Inflammatory macrophage treated with lipopolysaccharide for 1 hour (primary cell): ENCODE measurements at regions not wholly inside any gene's neighbourhood (a gene's known extent, or its start where the extent isn't known, plus 50 kb on each side); places are given as distances from the start of the nearest gene placed in this dataset.

ENCODE experiments used
- DNase-seq, 2 donors: peaks; one replicate each; pipeline ENCODE4 v3.0.0-alpha.2; 2020 to 2022

GRCh38 chr3:116939091-116939490 is 229.5 kb downstream of the TUSC7 start:
- DNase-seq: no peak

DNA sequence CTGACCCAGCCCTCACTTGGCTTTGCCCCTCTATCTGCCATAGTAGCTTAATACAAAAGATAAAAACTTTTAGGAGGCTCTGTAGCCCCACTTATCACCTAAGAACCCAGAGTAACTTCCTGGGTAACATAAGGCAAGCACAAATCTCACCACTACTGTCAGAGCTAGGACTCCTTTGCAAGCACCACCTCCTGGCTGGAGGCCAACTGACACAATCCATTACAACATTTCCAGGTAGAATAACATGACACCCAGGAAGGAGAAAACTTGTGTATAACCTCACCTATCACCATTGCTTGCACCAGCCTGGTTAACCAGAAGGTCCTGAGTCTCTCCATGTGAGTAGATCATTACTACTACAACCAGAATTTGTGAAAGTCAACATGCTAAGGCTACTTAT is 230.0 kb downstream of the TUSC7 start:
- no peak for DNase-seq

GRCh38 chr3:116940719-116941118 is 231.1 kb downstream of the TUSC7 start:
- DNase-seq: no peak

- DNase-seq: no peak
Observed at GRCh38 chr3:116946376-116946775, 236.8 kb downstream of the TUSC7 start.

DNA sequence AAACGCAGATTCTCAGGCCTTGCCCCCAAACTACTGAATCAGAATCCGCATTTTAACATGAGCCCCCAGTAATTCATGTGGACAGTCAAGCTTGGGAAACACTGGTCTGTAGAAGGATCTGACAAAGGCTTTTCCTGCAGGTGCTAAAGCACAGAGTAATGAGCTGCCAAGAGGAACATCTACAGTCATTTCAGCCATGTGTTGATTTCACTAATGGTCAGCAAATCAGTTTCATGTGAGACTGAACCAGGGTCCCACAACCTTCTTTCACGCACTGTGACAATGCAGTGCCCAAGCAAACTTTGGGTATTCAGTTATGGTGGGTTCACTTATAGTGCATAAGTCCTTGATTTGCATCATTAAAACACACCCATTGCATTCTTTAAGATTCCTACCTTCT is 237.6 kb downstream of the TUSC7 start:
- DNase-seq: no peak

DNA sequence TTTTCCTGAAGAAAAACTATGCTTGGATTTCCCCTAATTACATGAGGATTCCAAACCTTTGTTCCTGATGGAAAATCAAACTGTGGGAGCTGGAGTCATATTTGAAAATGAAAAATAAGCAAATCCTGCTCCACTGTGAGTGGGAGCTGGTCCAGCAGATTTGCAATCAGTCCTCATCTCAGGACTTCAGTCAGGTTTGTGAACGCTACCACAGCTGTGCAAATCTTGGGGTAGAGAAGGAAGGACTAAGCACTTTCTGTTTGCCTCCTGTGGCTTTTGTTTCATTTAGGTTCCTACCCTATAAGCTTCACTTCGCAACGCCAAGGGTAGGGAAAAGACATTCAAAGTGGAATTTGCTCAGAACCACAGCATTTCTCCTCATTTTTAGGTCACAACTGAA is 238.2 kb downstream of the TUSC7 start:
- DNase-seq: no peak

GRCh38 chr3:116950301-116951055 is 240.9 kb downstream of the TUSC7 start:
- DNase-seq: no peak

DNA sequence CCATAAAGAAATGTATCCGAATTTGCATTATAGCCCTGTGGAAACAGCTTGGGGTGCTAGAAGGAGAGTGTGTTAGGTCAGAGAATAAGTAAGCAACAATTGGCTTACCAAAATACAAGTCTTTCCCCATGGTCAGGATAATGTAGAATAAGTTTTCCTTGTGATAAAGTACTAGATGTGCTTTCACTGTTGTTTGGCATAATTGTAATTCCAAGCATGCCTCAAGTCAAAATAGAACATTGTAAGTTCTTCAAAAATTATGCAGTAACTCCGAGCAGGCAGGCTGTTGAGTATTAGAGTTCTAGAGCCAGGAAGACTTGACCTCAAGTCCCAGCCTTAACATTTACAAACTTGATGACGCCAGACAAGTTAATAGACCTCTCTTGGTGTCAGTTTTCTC is 242.0 kb downstream of the TUSC7 start:
- DNase-seq: no peak

DNA sequence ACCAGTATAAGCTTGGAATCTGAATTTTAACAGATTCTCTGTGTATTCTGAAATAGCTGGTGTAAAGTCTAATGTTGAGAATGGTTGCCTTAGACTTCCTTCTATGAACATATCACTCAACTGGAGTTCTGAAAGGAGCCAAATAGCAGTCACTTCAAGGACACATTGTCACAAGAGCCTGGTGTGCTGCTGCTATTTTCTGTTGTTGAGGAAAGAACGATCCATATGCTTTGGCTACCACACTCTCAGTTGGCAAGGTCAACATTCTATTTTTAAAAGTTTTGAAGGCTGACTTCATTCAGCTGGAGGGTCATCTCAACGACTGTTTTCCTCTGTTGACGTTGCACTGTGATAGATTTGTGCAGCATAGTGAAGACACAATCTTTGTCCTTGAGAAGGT is 248.7 kb downstream of the TUSC7 start:
- DNase-seq: no peak

GRCh38 chr3:116961106-116961505 is 251.5 kb downstream of the TUSC7 start:
- no peak for DNase-seq

GRCh38 chr3:116963802-116964201 is 254.2 kb downstream of the TUSC7 start:
- DNase-seq: no peak

GRCh38 chr3:116966649-116967048 is 257.1 kb downstream of the TUSC7 start:
- no peak for DNase-seq

- no peak for DNase-seq
Observed at GRCh38 chr3:116969135-116969534, 259.6 kb downstream of the TUSC7 start.

DNA sequence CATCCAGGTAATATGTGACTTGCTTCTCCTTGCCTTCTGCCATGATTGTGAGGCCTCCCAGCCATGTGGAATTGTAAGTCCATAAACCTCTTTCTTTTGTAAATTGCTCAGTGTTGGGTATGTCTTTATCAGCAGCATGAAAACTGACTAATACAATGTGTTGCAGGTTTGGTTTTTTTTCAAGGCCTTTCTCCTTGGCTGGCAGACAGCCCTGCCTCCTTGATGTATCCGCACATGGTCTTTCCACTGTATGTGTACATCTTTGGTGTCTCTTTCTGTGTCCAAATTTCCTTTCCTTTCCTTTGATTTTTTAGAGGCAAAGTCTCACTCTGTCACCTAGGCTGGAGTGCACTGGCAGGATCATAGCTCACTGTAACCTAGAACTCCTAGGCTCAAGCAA is 260.1 kb downstream of the TUSC7 start:
- no peak for DNase-seq

DNA sequence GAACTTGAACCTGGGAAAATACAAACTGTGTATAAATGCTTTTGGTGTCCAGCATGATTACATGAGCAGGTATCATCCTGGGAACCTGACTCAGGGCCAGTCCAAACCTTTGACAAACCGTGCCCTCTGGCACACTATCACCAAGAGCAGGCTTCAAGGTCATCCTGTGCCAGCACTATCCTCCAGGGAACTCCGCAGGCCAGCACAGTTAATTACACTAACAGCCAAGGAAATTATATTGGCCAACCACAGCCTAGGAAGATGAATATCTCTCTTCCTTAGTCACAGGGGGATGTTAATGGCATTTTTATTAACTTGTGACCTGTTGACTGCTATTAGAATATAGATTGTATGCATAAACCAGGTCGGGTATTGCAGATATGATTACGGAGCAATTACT is 262.0 kb downstream of the TUSC7 start:
- DNase-seq: no peak

- DNase-seq: no peak
Observed at GRCh38 chr3:116974702-116975101, 265.1 kb downstream of the TUSC7 start.

DNA sequence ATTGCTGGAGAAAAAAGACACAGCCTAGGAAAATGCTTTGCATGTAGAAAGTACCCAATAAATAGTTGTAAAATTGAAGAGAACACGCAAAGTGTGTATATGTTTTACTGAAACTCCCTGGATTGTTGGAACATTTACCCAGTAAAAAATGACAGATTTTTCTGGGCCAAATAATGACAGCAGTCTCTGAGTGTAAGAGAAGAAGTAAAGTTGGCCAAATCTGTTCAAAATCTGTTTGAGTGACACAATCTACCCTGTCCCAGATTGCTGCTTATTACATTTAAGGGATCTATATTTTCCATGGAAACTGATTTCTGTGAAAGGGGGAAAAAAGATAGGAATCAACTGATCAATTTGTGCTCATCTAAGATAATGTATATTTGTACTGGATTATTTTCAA is 267.9 kb downstream of the TUSC7 start:
- no peak for DNase-seq

- no peak for DNase-seq
Observed at GRCh38 chr3:116980099-116980498, 270.5 kb downstream of the TUSC7 start.

GRCh38 chr3:116981089-116981488 is 271.5 kb downstream of the TUSC7 start:
- no peak for DNase-seq

DNA sequence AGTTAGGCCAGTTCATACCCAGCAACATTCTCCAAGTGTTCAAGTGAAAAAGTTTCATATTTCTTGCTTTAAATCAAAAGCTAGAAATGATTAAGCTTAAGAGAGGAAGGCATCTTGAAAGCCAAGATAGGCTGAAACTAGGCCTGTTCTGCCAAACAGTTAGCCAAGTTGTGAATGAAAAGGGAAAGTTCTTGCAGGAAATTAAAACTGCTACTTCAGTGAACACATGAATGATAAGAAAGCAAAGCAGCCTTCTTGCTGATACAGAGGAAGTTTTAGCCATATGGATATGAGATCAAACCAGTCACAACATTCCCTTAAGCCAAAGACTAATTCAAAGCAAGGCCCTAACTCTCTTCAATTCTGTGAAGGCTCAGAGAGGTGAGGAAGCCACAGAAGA is 274.7 kb downstream of the TUSC7 start:
- DNase-seq: no peak

DNA sequence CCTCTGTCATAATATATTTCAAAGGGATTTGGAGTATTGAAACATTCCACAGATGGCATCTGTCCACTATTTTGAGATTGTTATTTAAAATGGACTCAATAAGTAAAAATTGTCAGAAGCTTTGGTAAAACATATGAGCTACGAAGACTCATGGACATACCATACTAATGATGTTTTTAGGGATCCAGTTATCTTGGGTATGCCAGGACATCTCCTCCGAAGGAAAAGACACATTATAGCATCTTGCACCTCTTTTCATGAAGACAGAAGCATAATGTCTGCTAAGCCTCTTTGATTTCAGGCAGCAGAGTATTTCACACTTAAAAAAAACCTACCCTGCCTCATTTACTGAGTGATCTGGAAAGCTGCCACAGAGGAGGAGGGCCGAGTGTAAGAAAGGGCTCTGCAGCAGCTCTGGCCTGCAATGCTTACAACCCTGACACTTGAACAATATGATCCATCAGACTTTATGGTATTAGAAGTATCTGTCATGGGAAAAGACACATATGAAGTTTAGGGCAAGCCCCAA is 284.8 kb downstream of the TUSC7 start:
- no peak for DNase-seq

- no peak for DNase-seq
Observed at GRCh38 chr3:117003501-117003900, 293.9 kb downstream of the TUSC7 start.

DNA sequence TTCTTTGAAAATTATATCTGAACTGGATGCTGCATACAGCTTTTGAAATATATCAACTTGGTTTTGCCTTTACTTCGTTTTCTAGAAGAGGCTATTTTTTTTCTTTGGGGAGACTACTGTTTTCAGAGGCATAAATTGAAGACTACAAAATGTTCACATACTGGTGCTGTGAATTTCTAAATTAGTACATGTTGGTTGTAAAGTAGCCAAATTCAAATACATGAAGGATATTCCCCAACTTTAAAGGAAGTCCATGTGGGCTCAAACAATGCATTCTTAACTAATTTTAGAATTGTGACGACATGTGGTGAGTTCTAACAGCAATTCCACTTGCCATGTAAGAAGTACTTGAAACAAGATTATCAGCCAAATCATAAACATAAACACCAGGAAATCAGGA is 295.7 kb downstream of the TUSC7 start:
- no peak for DNase-seq

GRCh38 chr3:117005911-117006522 is 296.4 kb downstream of the TUSC7 start:
- no peak for DNase-seq

DNA sequence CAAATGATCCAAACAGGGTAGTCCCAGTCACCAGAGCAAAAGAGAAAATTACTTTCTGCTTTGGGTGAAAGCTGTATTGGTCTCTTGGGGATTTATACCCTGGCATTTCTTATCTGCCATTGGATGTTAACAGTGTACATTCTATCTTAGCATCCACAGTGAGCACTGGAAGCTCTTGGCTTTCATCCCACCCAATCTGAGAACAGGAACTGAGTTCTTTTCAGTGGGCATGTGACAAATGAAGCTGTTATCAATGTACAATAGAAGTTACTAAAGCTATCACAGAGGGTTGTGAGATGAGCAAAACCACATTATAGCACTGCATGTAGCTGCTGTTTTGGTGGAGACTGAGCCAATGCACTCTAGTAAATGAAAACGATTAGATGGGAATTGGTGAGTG is 300.7 kb downstream of the TUSC7 start:
- DNase-seq: no peak
